ENCODE measurements at regions not wholly inside any gene's neighbourhood (a gene's known extent, or its start where the extent isn't known, plus 50 kb on each side); places are given as distances from the start of the nearest gene placed in this dataset.

DNA sequence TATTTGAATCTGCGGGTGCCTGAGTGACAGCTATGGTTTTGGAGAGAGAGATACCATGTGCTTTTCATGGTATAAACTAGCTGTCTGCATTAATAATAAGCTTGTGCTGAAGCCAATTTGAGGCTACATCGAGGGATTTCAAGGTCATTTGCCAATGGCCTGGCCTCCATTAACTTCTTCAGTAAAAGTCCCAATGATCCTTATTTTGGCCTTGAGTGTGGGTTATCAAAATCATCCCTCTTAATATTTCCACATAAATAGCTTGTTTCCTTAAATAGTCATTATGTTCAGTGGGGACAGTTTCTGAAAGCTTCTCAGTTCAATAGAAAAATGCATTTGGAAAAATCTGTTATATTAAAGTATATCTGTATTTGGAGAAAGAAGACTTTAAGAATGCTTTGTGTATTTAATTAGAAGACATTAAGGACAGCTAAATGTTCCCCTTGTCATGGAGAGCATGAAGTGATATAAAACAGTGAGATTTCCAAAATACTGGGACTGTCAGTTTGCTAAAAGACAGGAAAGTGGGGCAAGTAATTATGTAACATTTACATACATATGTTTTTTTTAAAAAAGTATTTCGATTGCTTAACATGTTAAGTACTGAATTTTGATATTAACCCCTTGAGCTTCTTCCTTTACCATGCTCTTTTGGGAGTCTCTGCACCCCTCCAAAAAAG, 355.5 kb upstream of the ZEB2 start:
- TF ChIP-seq CTCF (IDR thresholded peaks at IDR 0.05; ENCODE audit: low read depth, low read length), result no peak
- Histone ChIP-seq H3K4me3 (no peak overlapping the region), H3K27ac (no peak overlapping the region), H3K27me3 (no peaks in the 10 kb centered on the region), H3K9me3 (ENCODE audit: low read depth) (no peaks in the 10 kb centered on the region), H3K4me1 (ENCODE audit: low read depth) (no peaks in the 10 kb centered on the region), H3K36me3 (no peaks in the 10 kb centered on the region)
- peak in 1 of 2 donors; percentile 19 for DNase-seq (ENCODE audit: low read depth in 1 of 2, low spot score in 1 of 2)

DNA sequence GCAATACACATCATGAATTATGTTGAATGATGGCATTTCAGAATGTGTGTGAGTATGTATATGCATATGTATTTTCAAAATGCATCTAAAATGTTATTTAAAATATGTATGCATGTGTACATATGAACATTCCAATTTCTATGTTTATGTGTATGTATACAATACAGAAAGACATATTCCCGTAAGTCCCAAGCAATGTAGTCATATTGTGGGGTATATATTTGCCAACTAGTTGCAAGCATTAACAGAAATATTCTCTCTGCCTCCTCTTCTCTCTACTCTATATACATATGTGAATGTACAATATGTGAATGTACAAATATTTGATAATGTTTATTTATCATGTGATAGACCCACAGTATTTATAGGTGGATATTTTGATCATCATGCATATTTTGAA, 345.8 kb upstream of the ZEB2 start:
- H3K27ac ChIP-seq, result no peak overlapping the region
- TF ChIP-seq CTCF (IDR thresholded peaks at IDR 0.05; ENCODE audit: low read depth, low read length), result no peak
- no peak for DNase-seq (ENCODE audit: low read depth in 1 of 2, low spot score in 1 of 2)
- H3K9me3 ChIP-seq (ENCODE audit: low read depth), result no peaks in the 10 kb centered on the region
- no peaks in the 10 kb centered on the region for H3K27me3 ChIP-seq
- H3K36me3 ChIP-seq, result no peaks in the 10 kb centered on the region
- no peaks in the 10 kb centered on the region for H3K4me1 ChIP-seq (ENCODE audit: low read depth)
- no peak overlapping the region for H3K4me3 ChIP-seq

- DNase-seq (ENCODE audit: low read depth in 1 of 2, low spot score in 1 of 2), result no peak
- Histone ChIP-seq H3K36me3 (no peaks in the 10 kb centered on the region), H3K4me1 (ENCODE audit: low read depth) (no peaks in the 10 kb centered on the region), H3K4me3 (no peak overlapping the region), H3K27me3 (no peaks in the 10 kb centered on the region), H3K9me3 (ENCODE audit: low read depth) (no peaks in the 10 kb centered on the region), H3K27ac (no peak overlapping the region)
- no peak for TF ChIP-seq CTCF (IDR thresholded peaks at IDR 0.05; ENCODE audit: low read depth, low read length)
Measured at GRCh38 chr2:144859716-144860115, 339.8 kb upstream of the ZEB2 start.

DNA sequence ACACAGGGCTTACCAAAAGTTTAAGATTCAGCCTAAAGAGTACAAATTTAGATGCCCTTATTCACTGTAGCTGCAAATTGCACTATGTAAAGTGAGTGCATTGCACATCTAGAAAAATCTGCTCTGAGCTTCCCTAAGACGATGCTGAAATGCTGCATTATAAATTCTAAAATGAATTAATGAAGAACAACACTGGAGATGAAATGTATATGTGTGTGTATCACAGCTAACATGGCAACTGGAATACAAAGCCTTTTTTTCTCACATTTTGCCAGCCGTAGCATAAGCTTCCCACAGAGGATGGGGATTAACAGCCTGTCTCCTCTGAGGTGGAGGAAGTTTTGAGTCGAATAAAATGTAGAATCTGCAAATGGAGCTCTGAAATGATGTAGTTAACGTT, 338.3 kb upstream of the ZEB2 start:
- Histone ChIP-seq H3K36me3 (no peaks in the 10 kb centered on the region), H3K4me3 (no peak overlapping the region), H3K27me3 (no peaks in the 10 kb centered on the region), H3K27ac (no peak overlapping the region), H3K9me3 (ENCODE audit: low read depth) (no peaks in the 10 kb centered on the region), H3K4me1 (ENCODE audit: low read depth) (no peaks in the 10 kb centered on the region)
- no peak for TF ChIP-seq CTCF (IDR thresholded peaks at IDR 0.05; ENCODE audit: low read depth, low read length)
- DNase-seq (ENCODE audit: low read depth in 1 of 2, low spot score in 1 of 2), result no peak

DNA sequence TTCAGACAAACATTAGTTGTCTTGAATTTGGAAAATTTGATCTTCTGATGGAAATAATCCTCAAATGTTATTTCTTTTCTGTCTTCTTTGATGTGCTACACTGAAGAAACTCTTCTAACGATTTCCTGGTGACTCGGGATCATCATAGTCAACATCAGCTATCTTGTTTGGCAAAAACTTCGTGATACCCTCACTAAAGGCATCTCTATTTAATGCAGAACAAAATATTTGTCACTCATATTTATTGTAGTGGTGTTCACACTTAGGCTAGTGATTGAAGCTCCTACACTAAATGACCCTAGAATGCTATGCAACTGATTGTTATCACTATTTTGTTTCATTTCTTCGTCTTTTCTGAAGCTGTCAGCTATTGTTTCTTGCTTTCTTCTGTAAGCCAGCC, 334.7 kb upstream of the ZEB2 start:
- H3K36me3 ChIP-seq, result no peaks in the 10 kb centered on the region
- H3K9me3 ChIP-seq (ENCODE audit: low read depth), result no peaks in the 10 kb centered on the region
- no peak for DNase-seq (ENCODE audit: low read depth in 1 of 2, low spot score in 1 of 2)
- no peaks in the 10 kb centered on the region for H3K4me1 ChIP-seq (ENCODE audit: low read depth)
- no peak overlapping the region for H3K27ac ChIP-seq
- H3K27me3 ChIP-seq, result no peaks in the 10 kb centered on the region
- H3K4me3 ChIP-seq, result no peak overlapping the region
- no peak for TF ChIP-seq CTCF (IDR thresholded peaks at IDR 0.05; ENCODE audit: low read depth, low read length)
